Small intestine (tissue), 7 donors: ENCODE measurements at regions not wholly inside any gene's neighbourhood (a gene's known extent, or its start where the extent isn't known, plus 50 kb on each side); places are given as distances from the start of the nearest gene placed in this dataset.

Source experiments
- DNase-seq, 2 donors: peaks; one replicate each; pipeline versions ENCODE4 v3.0.0 to v3.0.0-alpha.2; 2013
- FAIRE-seq: peaks from 2 replicates; lab custom pipeline; 2012; peaks lifted over from hg19 to GRCh38; lab: Jason Lieb, UNC
- H3K27ac ChIP-seq, 3 donors: one replicate each; pipeline ENCODE4 v1.5.1; 2013; ENCODE audit warnings: low read length in 2 of 3, mild to moderate bottlenecking in 2 of 3, control low read depth in 1 of 3, inconsistent platforms in 1 of 3, low read depth in 1 of 3, moderate library complexity in 1 of 3
- H3K27me3 ChIP-seq, 3 donors: one replicate each; pipeline ENCODE4 v1.6.1; 2013; ENCODE audit warnings: low read length in 3 of 3, inconsistent platforms in 1 of 3; ENCODE audit not compliant: control insufficient read depth in 3 of 3, insufficient read depth in 3 of 3
- H3K36me3 ChIP-seq, 3 donors: one replicate each; pipeline ENCODE4 v1.6.1; 2013; ENCODE audit warnings: low read length in 3 of 3, inconsistent platforms in 1 of 3, low read depth in 1 of 3, mild to moderate bottlenecking in 1 of 3, moderate library complexity in 1 of 3; ENCODE audit not compliant: control insufficient read depth in 3 of 3, insufficient read depth in 2 of 3
- H3K4me1 ChIP-seq, 3 donors: one replicate each; pipeline ENCODE4 v1.6.1; 2013; ENCODE audit warnings: low read length in 2 of 3, inconsistent platforms in 1 of 3, low read depth in 1 of 3, mild to moderate bottlenecking in 1 of 3, moderate library complexity in 1 of 3; ENCODE audit not compliant: control insufficient read depth in 3 of 3, insufficient read depth in 2 of 3
- H3K4me3 ChIP-seq, 3 donors: one replicate each; pipeline ENCODE4 v1.5.1; 2013; ENCODE audit warnings: low read length in 3 of 3, control low read depth in 1 of 3, inconsistent platforms in 1 of 3, low read depth in 1 of 3, mild to moderate bottlenecking in 1 of 3, moderate library complexity in 1 of 3
- H3K9me3 ChIP-seq, 2 donors: one replicate each; pipeline ENCODE4 v1.6.1; 2013; ENCODE audit warnings: low read depth in 1 of 2, low read length in 1 of 2; ENCODE audit not compliant: control insufficient read depth in 2 of 2, insufficient read depth in 1 of 2
- WGBS, 3 donors: extraction: QIAGEN DNeasy Blood & Tissue Kit; methylation state at CpG; one replicate each; pipeline ENCODE4 v1.1.7; 2013; 5-methylcytosine and 5-hydroxymethylcytosine counted together
- donor health status: healthy with polysubstance abuse.
- donor health status: control.
- donor health status: control.
- donor health status: Bipolar disorder and iron deficiency.
- donor health status: healthy.

- Histone ChIP-seq H3K9me3 (no peaks in the 10 kb centered on the region), H3K27ac (no peak overlapping the region), H3K36me3 (no peaks in the 10 kb centered on the region), H3K4me3 (no peak overlapping the region), H3K27me3 (no peaks in the 10 kb centered on the region), H3K4me1 (peaks cover 0 to 5% (median 0%) of the 10 kb centered on the region in 3 donors)
- 81 to 90% (median 83%) methylated on average over 21 of the region's 21 CpGs for WGBS, 3 donors
- FAIRE-seq (no peak), DNase-seq (no peak)
Measured at GRCh38 chr2:128789776-128790455, 471.2 kb upstream of the HS6ST1 start.

- Histone ChIP-seq H3K27ac (no peak overlapping the region), H3K4me3 (no peak overlapping the region), H3K27me3 (no peaks in the 10 kb centered on the region), H3K4me1 (peaks cover 0 to 5% (median 0%) of the 10 kb centered on the region in 3 donors), H3K9me3 (no peaks in the 10 kb centered on the region), H3K36me3 (no peaks in the 10 kb centered on the region)
- no peak for FAIRE-seq
- WGBS, 3 donors, result 76 to 81% (median 77%) methylated on average over 14 of the region's 14 CpGs
- no peak for DNase-seq
Measured at GRCh38 chr2:128790541-128791001, 471.9 kb upstream of the HS6ST1 start.

- WGBS, 3 donors, result 81 to 88% (median 87%) methylated on average over 24 of the region's 24 CpGs
- FAIRE-seq, result no peak
Measured at GRCh38 chr2:128791120-128791984, 472.7 kb upstream of the HS6ST1 start.

GRCh38 chr2:128791985-128792320, 473.3 kb upstream of the HS6ST1 start:
- 80 to 82% (median 80%) methylated on average over 7 of the region's 7 CpGs for WGBS, 3 donors
- Histone ChIP-seq H3K27me3 (no peaks in the 10 kb centered on the region), H3K36me3 (no peaks in the 10 kb centered on the region), H3K4me3 (no peak overlapping the region), H3K4me1 (peaks cover 0 to 5% (median 0%) of the 10 kb centered on the region in 3 donors), H3K27ac (no peak overlapping the region), H3K9me3 (no peaks in the 10 kb centered on the region)
- no peak for DNase-seq
- FAIRE-seq, result no peak

More at GRCh38 chr2:128791120-128791984, 472.7 kb upstream of the HS6ST1 start:
- Histone ChIP-seq H3K4me1 (peaks cover 0 to 5% (median 0%) of the 10 kb centered on the region in 3 donors), H3K4me3 (no peak overlapping the region), H3K27ac (no peak overlapping the region), H3K9me3 (no peaks in the 10 kb centered on the region), H3K36me3 (no peaks in the 10 kb centered on the region), H3K27me3 (no peaks in the 10 kb centered on the region)
- no peak for DNase-seq

- Histone ChIP-seq H3K9me3 (no peaks in the 10 kb centered on the region), H3K27me3 (no peaks in the 10 kb centered on the region), H3K4me1 (peaks cover 0 to 5% (median 0%) of the 10 kb centered on the region in 3 donors), H3K4me3 (no peak overlapping the region), H3K36me3 (no peaks in the 10 kb centered on the region), H3K27ac (no peak overlapping the region)
- FAIRE-seq (no peak), DNase-seq (no peak)
- 88 to 92% (median 91%) methylated on average over 7 of the region's 7 CpGs for WGBS, 3 donors
Measured at GRCh38 chr2:128792476-128793054, 473.9 kb upstream of the HS6ST1 start.

- no peak overlapping the region for H3K27ac ChIP-seq
- peaks cover 0 to 5% (median 0%) of the 10 kb centered on the region in 3 donors for H3K4me1 ChIP-seq
- no peak overlapping the region for H3K4me3 ChIP-seq
- no peaks in the 10 kb centered on the region for H3K36me3 ChIP-seq
- no peak for FAIRE-seq
- 67 to 74% (median 68%) methylated on average over 6 of the region's 6 CpGs for WGBS, 3 donors
- DNase-seq, result no peak
- no peaks in the 10 kb centered on the region for H3K27me3 ChIP-seq
- H3K9me3 ChIP-seq, result no peaks in the 10 kb centered on the region
Measured at GRCh38 chr2:128793404-128793803, 474.7 kb upstream of the HS6ST1 start.

GRCh38 chr2:128794285-128794684, 475.6 kb upstream of the HS6ST1 start:
- DNase-seq (peak in 1 of 2 donors; percentile 77), FAIRE-seq (no peak)
- peaks cover 0 to 5% (median 0%) of the 10 kb centered on the region in 3 donors for H3K4me1 ChIP-seq
- no peak overlapping the region for H3K27ac ChIP-seq
- H3K36me3 ChIP-seq, result no peaks in the 10 kb centered on the region
- no peak overlapping the region for H3K4me3 ChIP-seq
- H3K9me3 ChIP-seq, result no peaks in the 10 kb centered on the region
- WGBS, 3 donors, result 59 to 69% (median 68%) methylated on average over 6 of the region's 6 CpGs
- H3K27me3 ChIP-seq, result no peaks in the 10 kb centered on the region

- H3K36me3 ChIP-seq, result no peaks in the 10 kb centered on the region
- no peaks in the 10 kb centered on the region for H3K9me3 ChIP-seq
- FAIRE-seq, result no peak
- H3K27me3 ChIP-seq, result no peaks in the 10 kb centered on the region
- WGBS, 3 donors, result 63 to 74% (median 67%) methylated on average over 4 of the region's 4 CpGs
- peaks cover 0 to 5% (median 0%) of the 10 kb centered on the region in 3 donors for H3K4me1 ChIP-seq
- H3K27ac ChIP-seq, result no peak overlapping the region
- no peak overlapping the region for H3K4me3 ChIP-seq
- DNase-seq, result no peak
Measured at GRCh38 chr2:128796321-128796720, 477.7 kb upstream of the HS6ST1 start.
